Upper lobe of right lung (tissue), 1 donor: ENCODE measurements at regions not wholly inside any gene's neighbourhood (a gene's known extent, or its start where the extent isn't known, plus 50 kb on each side); places are given as distances from the start of the nearest gene placed in this dataset.

ENCODE experiments used
- ATAC-seq: fragments of 200-7000 bp; cut with Tn5 transposase; one replicate; pipeline ENCODE4 v1.9.1; 2020; ENCODE audit warnings: mild to moderate bottlenecking, moderate library complexity
- DNase-seq: peaks from one replicate; pipeline ENCODE4 v3.0.0-alpha.2; 2020
- H3K27ac ChIP-seq: fragments of 200-600 bp; one replicate; pipeline ENCODE4 v1.8.0; 2022
- H3K27me3 ChIP-seq: fragments of 200-600 bp; one replicate; pipeline ENCODE4 v1.8.0; 2022; ENCODE audit warnings: mild to moderate bottlenecking
- H3K36me3 ChIP-seq: fragments of 200-600 bp; one replicate; pipeline ENCODE4 v1.8.0; 2022
- H3K4me1 ChIP-seq: fragments of 200-600 bp; one replicate; pipeline ENCODE4 v1.8.0; 2022
- H3K4me3 ChIP-seq: fragments of 200-600 bp; one replicate; pipeline ENCODE4 v1.8.0; 2022; ENCODE audit warnings: mild to moderate bottlenecking
- H3K9me3 ChIP-seq: fragments of 200-600 bp; one replicate; pipeline ENCODE4 v1.8.0; 2022
- intact Hi-C: fragments of 100-400 bp; cut with DNase I; formaldehyde crosslinking; loops from one replicate; pipeline ENCODE4 v1.11.0; 2022
- TF ChIP-seq, protein P1 (sequence below): fragments of 200-600 bp; IDR thresholded peaks from one replicate; pipeline ENCODE4 v1.8.0; 2022; ENCODE audit warnings: antibody characterized with exemption
- donor health status: DM: no; HTN: yes; CAD: no; lungs with severe emphysema.

DNA sequence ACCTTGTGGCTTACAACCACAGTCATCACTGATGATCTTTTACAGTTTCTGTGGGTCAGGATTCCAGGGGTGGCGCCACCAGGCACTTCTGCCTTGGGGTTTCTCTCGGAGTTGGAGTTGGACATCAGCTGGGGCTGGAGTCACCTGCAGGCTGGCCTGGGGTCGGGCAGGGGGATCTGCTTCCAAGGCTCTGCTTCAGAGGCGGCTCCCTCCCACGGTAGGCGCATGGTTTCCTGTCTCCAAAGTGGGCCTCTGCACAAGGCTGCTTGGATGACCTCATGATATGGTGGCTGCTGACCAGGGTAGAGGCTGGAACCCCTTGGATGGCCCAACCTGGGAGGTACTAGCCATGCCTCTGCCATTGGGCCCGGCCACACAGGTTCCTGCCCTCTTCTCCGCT lies 170.6 kb upstream of the CIBAR2 start:
- ATAC-seq, result no peak
- no peaks in the 10 kb centered on the region for H3K4me1 ChIP-seq
- no peaks in the 10 kb centered on the region for H3K27me3 ChIP-seq
- H3K27ac ChIP-seq, result no peak overlapping the region
- H3K9me3 ChIP-seq, result no peaks in the 10 kb centered on the region
- DNase-seq, result no peak
- intact Hi-C loops, result no loop called here
- no peaks in the 10 kb centered on the region for H3K36me3 ChIP-seq
- TF ChIP-seq, protein P1, sequence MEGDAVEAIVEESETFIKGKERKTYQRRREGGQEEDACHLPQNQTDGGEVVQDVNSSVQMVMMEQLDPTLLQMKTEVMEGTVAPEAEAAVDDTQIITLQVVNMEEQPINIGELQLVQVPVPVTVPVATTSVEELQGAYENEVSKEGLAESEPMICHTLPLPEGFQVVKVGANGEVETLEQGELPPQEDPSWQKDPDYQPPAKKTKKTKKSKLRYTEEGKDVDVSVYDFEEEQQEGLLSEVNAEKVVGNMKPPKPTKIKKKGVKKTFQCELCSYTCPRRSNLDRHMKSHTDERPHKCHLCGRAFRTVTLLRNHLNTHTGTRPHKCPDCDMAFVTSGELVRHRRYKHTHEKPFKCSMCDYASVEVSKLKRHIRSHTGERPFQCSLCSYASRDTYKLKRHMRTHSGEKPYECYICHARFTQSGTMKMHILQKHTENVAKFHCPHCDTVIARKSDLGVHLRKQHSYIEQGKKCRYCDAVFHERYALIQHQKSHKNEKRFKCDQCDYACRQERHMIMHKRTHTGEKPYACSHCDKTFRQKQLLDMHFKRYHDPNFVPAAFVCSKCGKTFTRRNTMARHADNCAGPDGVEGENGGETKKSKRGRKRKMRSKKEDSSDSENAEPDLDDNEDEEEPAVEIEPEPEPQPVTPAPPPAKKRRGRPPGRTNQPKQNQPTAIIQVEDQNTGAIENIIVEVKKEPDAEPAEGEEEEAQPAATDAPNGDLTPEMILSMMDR, result no peak
- no peak overlapping the region for H3K4me3 ChIP-seq

DNA sequence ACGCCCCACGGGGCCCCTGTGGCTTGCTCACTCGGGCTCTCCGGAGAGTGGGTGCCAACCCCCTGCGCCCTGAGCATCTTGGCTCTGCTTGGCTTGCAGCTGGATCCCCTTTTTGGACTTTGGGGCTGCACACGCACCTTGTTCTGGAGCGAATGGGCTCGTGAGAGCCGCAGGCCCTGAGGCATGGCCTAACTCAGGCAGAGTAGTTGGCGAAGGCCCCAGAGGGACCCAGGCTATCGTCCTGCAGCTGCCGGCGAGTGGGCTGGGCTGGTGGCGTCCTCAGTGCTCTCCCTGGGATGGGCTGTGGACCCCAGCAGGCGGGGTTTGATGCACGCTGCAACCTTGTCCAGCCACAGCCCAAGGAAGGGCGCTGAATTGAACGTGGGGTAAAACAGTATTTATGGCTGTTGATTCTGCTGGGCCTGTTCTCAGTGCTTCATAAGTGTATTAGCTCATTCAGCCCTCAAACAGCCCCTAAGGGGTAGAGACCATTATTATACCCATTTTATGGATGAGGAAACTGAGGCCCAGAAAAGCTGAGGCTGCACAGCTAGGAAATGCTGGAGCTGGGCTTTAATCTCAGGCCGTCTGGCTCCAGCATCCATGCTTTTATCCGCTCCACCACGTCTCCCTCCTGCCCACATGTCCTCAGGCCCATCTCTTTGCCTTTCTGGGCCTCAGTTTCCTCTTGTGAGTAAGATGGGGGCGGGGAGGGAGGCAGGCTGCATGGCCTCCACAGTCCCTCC lies 171.2 kb upstream of the CIBAR2 start:
- DNase-seq, result no peak
- H3K4me1 ChIP-seq, result no peaks in the 10 kb centered on the region
- TF ChIP-seq, protein P1, result no peak

DNA sequence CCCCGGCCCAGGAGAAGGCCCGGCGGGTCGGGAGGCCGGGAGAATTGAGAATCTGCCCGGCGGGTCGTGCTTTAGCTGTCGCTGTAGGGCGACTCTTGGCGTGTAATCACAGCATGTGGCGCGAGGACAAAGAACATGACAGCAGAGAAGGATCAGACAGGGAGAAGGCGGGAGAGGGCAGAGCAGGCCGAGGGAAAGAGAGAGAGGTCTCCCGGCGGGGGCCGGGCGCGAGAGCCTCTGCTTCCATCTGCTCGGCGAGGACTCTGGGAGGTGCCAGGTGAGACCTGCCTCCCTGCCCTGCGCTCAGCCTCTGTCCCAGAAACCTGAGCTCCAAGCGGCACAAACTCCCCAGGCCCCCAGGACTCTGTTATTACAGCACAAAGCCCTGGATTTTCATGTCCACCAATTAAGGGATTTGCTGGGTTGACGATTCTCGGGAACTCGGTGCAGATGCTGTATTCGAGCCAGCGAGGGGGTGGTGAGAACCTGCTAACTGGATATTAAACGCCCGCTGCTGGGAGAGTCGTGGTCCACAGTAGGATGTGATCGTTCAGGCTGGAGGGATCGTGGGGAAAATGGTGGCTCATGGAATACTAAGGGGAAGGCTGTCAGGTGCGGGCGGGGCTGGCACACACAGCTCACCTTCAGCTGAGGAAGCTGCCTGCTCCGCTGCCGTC lies 172.0 kb upstream of the CIBAR2 start:
- no peaks in the 10 kb centered on the region for H3K4me1 ChIP-seq
- TF ChIP-seq, protein P1, result no peak
- intact Hi-C loops, result no loop called here

More for the DNA sequence above, 171.2 kb upstream of the CIBAR2 start:
- Histone ChIP-seq H3K36me3 (no peaks in the 10 kb centered on the region), H3K27me3 (no peaks in the 10 kb centered on the region), H3K9me3 (no peaks in the 10 kb centered on the region), H3K27ac (no peak overlapping the region), H3K4me3 (no peak overlapping the region)
- no peak for ATAC-seq
- intact Hi-C loops, result no loop called here

DNA sequence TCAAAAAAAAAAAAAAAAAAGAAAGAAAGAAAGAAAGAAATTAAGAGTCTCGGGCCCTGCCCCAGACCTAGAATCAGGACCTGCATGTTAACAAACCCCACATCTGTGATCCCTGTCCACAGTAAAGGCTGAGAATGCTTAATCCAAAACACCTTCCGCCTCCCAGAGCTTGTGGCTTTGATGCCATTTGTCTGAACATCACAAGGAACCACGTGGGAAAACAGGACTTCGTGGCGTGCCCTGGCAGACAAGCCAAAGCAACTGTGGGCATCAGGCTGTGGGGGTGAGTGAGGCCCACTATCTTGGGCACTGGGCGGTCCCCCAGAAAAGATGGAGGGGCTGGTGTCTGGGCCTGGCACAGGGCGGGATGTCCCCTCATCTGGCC lies 173.4 kb upstream of the CIBAR2 start:
- H3K36me3 ChIP-seq, result no peaks in the 10 kb centered on the region
- no peak for ATAC-seq
- no peak for DNase-seq
- no peaks in the 10 kb centered on the region for H3K9me3 ChIP-seq
- no peaks in the 10 kb centered on the region for H3K27me3 ChIP-seq
- H3K4me1 ChIP-seq, result peaks cover 8% of the 10 kb centered on the region
- H3K4me3 ChIP-seq, result no peak overlapping the region
- TF ChIP-seq, protein P1, result no peak
- intact Hi-C loops, result no loop called here
- H3K27ac ChIP-seq, result peak overlapping the region; percentile 36

More for the DNA sequence above, 172.0 kb upstream of the CIBAR2 start:
- ATAC-seq, result no peak
- H3K4me3 ChIP-seq, result no peak overlapping the region
- H3K27ac ChIP-seq, result no peak overlapping the region
- H3K36me3 ChIP-seq, result no peaks in the 10 kb centered on the region
- no peaks in the 10 kb centered on the region for H3K27me3 ChIP-seq
- H3K9me3 ChIP-seq, result no peaks in the 10 kb centered on the region
- no peak for DNase-seq

DNA sequence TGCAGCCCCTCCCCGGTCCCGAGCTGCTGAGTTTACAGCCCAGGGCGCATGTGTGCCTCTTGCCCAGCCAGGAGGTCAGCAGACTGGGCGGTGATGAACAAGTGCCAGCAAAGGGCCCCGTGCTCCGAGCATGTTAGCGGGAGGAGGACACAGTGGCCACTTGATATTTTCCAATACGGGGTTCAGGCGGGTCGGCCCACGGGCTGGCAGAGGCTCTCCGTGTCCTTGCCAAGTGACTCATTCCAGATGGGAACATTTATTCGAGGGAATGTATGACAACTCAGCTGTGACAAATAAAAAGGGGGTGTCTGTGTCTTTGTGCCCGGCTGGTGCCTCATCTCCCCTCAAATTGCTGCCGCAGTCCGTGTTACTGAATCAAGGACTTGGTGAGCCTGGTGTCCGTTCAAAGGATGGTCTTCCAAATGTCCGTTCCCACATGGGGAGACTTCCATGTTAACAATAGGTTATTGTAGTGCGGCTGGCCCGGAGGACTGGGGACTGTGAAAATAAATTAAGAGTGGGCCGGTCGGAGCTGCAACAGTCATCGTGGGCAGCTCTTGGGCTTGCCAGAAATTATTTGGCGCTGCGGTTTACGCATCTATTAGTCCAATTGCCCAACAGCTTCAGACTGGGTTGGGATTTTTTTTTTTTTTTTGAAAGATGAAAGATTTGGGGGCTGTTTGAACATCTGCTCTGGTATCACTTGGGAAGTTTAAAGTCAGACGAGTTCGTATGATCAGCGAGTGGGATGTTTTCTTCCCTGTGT lies 174.0 kb upstream of the CIBAR2 start:
- H3K27me3 ChIP-seq, result no peaks in the 10 kb centered on the region
- H3K36me3 ChIP-seq, result no peaks in the 10 kb centered on the region
- H3K27ac ChIP-seq, result peak overlapping the region; percentile 36
- no peaks in the 10 kb centered on the region for H3K9me3 ChIP-seq
- H3K4me3 ChIP-seq, result no peak overlapping the region
- H3K4me1 ChIP-seq, result peaks cover 14% of the 10 kb centered on the region
- DNase-seq (no peak), ATAC-seq (peak; percentile 28)
- TF ChIP-seq, protein P1, result no peak
- intact Hi-C loops, result no loop called here
